ENCODE measurements at regions not wholly inside any gene's neighbourhood (a gene's known extent, or its start where the extent isn't known, plus 50 kb on each side); places are given as distances from the start of the nearest gene placed in this dataset.

- no peak for DNase-seq (ENCODE audit: low spot score)
- no peaks in the 10 kb centered on the region for H3K9me2 ChIP-seq (ENCODE audit: insufficient read depth, low read length)
- H3K4me3 ChIP-seq (ENCODE audit: low read depth, low read length, poor library complexity, severe bottlenecking), result no peak overlapping the region
- H2AFZ ChIP-seq (ENCODE audit: low read length), result no peak overlapping the region
- no peak for TF ChIP-seq CTCF (conservative IDR thresholded peaks at IDR 0.05; ENCODE audit: low read length)
- TF ChIP-seq EZH2phosphoT487 (IDR thresholded peaks at IDR 0.05; ENCODE audit: borderline replicate concordance, low read depth, low read length), result no peak
- H3K4me2 ChIP-seq (ENCODE audit: low read length), result no peak overlapping the region
- BruUV-seq (replicated peaks), result no TSS peak
- H4K20me1 ChIP-seq (ENCODE audit: insufficient read depth, low read length), result no peaks in the 10 kb centered on the region
- POLR2A ChIA-PET, result interaction anchor here (0.8 kb wide), 1 partner anchor 8 kb away, joined by 3 read pairs; no protein-coding TSS in a partner anchor
- intact Hi-C loops (cut with micrococcal nuclease; ENCODE audit: unreplicated experiment), result no loop called here
- CTCF ChIA-PET (ENCODE audit: unreplicated experiment), result interaction anchor here (0.6 kb wide), 1 partner anchor 71 kb away, joined by 3 read pairs; no protein-coding TSS in a partner anchor
- no peaks in the 10 kb centered on the region for H3K9me3 ChIP-seq (ENCODE audit: low read length)
- no peaks in the 10 kb centered on the region for H3K79me2 ChIP-seq (ENCODE audit: insufficient read depth, low read depth, low read length)
- no peaks in the 10 kb centered on the region for H3K36me3 ChIP-seq (ENCODE audit: insufficient read depth, low read length)
- no peak overlapping the region for H3K27ac ChIP-seq (ENCODE audit: low read depth, low read length, poor library complexity, severe bottlenecking)
- H3K4me1 ChIP-seq (ENCODE audit: insufficient read depth, low read length, poor library complexity, severe bottlenecking), result no peaks in the 10 kb centered on the region
Measured at GRCh38 chr9:16258191-16258590, 612.3 kb downstream of the BNC2 start.

- no peak for DNase-seq (ENCODE audit: low spot score)
- Histone ChIP-seq H3K4me1 (ENCODE audit: insufficient read depth, low read length, poor library complexity, severe bottlenecking) (no peaks in the 10 kb centered on the region), H3K4me2 (ENCODE audit: low read length) (no peak overlapping the region), H4K20me1 (ENCODE audit: insufficient read depth, low read length) (no peaks in the 10 kb centered on the region), H2AFZ (ENCODE audit: low read length) (no peak overlapping the region), H3K79me2 (ENCODE audit: insufficient read depth, low read depth, low read length) (no peaks in the 10 kb centered on the region), H3K4me3 (ENCODE audit: low read depth, low read length, poor library complexity, severe bottlenecking) (no peak overlapping the region), H3K9me2 (ENCODE audit: insufficient read depth, low read length) (no peaks in the 10 kb centered on the region), H3K9me3 (ENCODE audit: low read length) (no peaks in the 10 kb centered on the region), H3K27ac (ENCODE audit: low read depth, low read length, poor library complexity, severe bottlenecking) (no peak overlapping the region), H3K36me3 (ENCODE audit: insufficient read depth, low read length) (no peaks in the 10 kb centered on the region)
- ChIA-PET CTCF (ENCODE audit: unreplicated experiment) (interaction anchor here (0.6 kb wide), 1 partner anchor 70 kb away, joined by 3 read pairs; no protein-coding TSS in a partner anchor), POLR2A (interaction anchor here (0.8 kb wide), 1 partner anchor 9 kb away, joined by 3 read pairs; no protein-coding TSS in a partner anchor)
- intact Hi-C loops (cut with micrococcal nuclease; ENCODE audit: unreplicated experiment), result no loop called here
- TF ChIP-seq EZH2phosphoT487 (IDR thresholded peaks at IDR 0.05; ENCODE audit: borderline replicate concordance, low read depth, low read length) (no peak), CTCF (conservative IDR thresholded peaks at IDR 0.05; ENCODE audit: low read length) (no peak)
- BruUV-seq (replicated peaks), result no TSS peak
Measured at GRCh38 chr9:16258708-16259107, 611.8 kb downstream of the BNC2 start.

DNA sequence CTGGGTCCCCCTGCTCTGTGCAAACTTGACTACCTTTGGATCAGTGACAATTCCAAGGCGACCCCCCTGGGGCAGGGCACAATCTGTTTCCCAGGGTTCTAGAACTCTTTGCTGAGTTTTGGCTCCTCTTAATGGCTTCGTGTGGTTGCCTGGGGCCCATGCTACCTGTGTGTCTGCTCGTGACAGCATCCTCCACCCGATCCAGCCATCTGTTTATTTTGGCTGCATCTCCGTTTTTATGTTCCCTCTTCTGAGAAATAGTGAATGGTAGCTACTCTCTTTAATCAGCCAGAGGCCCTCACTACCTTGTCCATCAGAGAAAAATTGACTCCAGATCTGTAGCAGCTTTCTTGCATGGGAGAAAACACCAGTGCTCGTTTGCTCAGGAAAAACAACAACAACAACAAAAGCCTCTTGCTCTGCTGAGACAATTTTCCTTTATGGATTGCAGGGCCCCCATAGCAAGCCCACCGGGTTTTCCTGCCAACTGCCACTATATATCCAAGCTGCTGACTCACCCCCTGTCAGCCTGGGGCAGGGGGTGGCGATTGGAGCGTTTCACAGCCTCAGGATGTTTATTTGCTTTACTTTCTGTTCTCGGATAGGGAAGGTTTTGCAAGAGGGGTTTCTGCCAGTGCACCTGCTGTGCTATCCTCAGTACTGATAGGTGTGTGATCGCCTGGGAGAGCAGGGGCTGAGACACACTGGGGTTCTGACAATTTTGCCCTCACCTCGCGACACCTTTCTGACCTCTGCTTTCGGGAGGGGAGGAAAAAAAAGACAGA, 607.8 kb downstream of the BNC2 start:
- Histone ChIP-seq H3K9me3 (ENCODE audit: low read length) (no peaks in the 10 kb centered on the region), H2AFZ (ENCODE audit: low read length) (no peak overlapping the region), H3K27ac (ENCODE audit: low read depth, low read length, poor library complexity, severe bottlenecking) (no peak overlapping the region), H3K79me2 (ENCODE audit: insufficient read depth, low read depth, low read length) (no peaks in the 10 kb centered on the region), H3K4me1 (ENCODE audit: insufficient read depth, low read length, poor library complexity, severe bottlenecking) (no peaks in the 10 kb centered on the region), H3K9me2 (ENCODE audit: insufficient read depth, low read length) (no peaks in the 10 kb centered on the region), H3K4me3 (ENCODE audit: low read depth, low read length, poor library complexity, severe bottlenecking) (no peak overlapping the region), H3K36me3 (ENCODE audit: insufficient read depth, low read length) (no peaks in the 10 kb centered on the region), H3K4me2 (ENCODE audit: low read length) (no peak overlapping the region), H4K20me1 (ENCODE audit: insufficient read depth, low read length) (no peaks in the 10 kb centered on the region)
- intact Hi-C loops (cut with micrococcal nuclease; ENCODE audit: unreplicated experiment), result no loop called here
- BruUV-seq (replicated peaks), result no TSS peak
- POLR2A ChIA-PET, result no interaction called here
- no peak for DNase-seq (ENCODE audit: low spot score)
- CTCF ChIA-PET (ENCODE audit: unreplicated experiment), result no interaction called here
- TF ChIP-seq CTCF (conservative IDR thresholded peaks at IDR 0.05; ENCODE audit: low read length) (no peak), EZH2phosphoT487 (IDR thresholded peaks at IDR 0.05; ENCODE audit: borderline replicate concordance, low read depth, low read length) (no peak)
